ENCODE measurements at regions not wholly inside any gene's neighbourhood (a gene's known extent, or its start where the extent isn't known, plus 50 kb on each side); places are given as distances from the start of the nearest gene placed in this dataset.

DNA sequence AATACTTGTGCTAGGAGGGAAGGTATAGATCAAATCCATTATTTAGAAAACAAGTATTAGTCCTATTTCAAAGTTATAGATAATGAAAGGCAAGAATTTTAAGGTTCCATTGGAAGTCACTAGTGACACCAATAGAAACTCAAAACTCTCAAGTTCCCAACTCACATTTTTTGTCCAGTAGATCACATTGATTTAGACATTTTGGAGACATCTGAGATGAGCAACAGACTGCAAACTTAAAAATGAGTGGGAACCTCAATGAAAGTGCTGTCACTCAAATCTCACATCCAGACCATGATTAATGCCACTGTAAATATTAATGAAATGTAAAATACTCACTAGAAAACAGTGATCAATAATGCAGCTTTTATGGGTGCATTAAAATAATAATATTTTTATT is 405.0 kb downstream of the ENC1 start:
- TF ChIP-seq POLR2A (IDR thresholded peaks at IDR 0.05; ENCODE audit: low read depth, low read length) (no peak), POLR2AphosphoS5 (IDR thresholded peaks at IDR 0.05; ENCODE audit: insufficient read depth, low read depth, low read length) (no peak), EZH2 (IDR thresholded peaks at IDR 0.05; ENCODE audit: borderline replicate concordance, low read depth, low read length, severe bottlenecking) (no peak), JUN (IDR thresholded peaks at IDR 0.05; ENCODE audit: borderline replicate concordance, insufficient read depth, insufficient read length, low read depth) (no peak), GATA2 (IDR thresholded peaks at IDR 0.05; ENCODE audit: insufficient read depth, insufficient read length, low read depth, low read length) (no peak), MYC (IDR thresholded peaks at IDR 0.05; ENCODE audit: low read depth, low read length) (no peak)
- TF ChIP-seq, protein P1, sequence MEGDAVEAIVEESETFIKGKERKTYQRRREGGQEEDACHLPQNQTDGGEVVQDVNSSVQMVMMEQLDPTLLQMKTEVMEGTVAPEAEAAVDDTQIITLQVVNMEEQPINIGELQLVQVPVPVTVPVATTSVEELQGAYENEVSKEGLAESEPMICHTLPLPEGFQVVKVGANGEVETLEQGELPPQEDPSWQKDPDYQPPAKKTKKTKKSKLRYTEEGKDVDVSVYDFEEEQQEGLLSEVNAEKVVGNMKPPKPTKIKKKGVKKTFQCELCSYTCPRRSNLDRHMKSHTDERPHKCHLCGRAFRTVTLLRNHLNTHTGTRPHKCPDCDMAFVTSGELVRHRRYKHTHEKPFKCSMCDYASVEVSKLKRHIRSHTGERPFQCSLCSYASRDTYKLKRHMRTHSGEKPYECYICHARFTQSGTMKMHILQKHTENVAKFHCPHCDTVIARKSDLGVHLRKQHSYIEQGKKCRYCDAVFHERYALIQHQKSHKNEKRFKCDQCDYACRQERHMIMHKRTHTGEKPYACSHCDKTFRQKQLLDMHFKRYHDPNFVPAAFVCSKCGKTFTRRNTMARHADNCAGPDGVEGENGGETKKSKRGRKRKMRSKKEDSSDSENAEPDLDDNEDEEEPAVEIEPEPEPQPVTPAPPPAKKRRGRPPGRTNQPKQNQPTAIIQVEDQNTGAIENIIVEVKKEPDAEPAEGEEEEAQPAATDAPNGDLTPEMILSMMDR (IDR thresholded peaks at IDR 0.05; ENCODE audit: extremely low read depth in 1 of 2, insufficient read depth in 1 of 2, low read depth in 1 of 2, low read length in 2 of 2) = no peak
- TF ChIP-seq, protein P2, sequence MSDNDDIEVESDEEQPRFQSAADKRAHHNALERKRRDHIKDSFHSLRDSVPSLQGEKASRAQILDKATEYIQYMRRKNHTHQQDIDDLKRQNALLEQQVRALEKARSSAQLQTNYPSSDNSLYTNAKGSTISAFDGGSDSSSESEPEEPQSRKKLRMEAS (IDR thresholded peaks at IDR 0.05; ENCODE audit: insufficient read depth, insufficient read length) = no peak

All from endothelial cell of umbilical vein (primary cell).